GM18868 (cell line): ENCODE measurements at regions not wholly inside any gene's neighbourhood (a gene's known extent, or its start where the extent isn't known, plus 50 kb on each side); places are given as distances from the start of the nearest gene placed in this dataset.

Source experiments
- ATAC-seq: cut with Tn5 transposase; IDR thresholded peaks from one replicate; pipeline ENCODE4 v1.9.1; 2021; ENCODE audit warnings: mild to moderate bottlenecking, moderate library complexity; ENCODE audit not compliant: unreplicated experiment

DNA sequence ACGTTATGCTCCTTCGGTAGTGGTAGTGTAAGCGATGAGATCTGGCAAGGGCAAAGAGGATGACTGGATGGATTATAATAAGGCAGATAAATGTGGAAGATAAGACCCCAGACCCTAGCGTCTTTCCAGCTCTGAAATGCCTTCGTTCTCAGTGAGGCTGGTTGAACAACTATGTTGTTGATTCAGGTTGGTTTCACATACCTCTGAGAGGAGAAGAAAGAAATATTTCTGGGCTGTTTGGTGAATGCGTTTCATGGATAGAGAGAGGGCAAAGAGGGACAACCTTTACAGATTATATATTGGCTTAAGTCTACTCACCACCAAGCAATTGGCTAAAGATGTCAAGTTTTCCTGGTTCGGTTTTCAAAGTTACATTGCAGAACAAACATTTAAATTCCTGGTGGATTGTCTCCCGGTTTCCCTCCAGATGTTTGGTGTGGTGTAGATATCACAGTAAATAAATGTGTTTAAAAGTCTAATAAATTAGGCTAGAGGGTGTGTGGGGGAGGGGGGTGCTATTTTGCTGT, 190.1 kb upstream of the GLI2 start:
- ATAC-seq, result no peak

DNA sequence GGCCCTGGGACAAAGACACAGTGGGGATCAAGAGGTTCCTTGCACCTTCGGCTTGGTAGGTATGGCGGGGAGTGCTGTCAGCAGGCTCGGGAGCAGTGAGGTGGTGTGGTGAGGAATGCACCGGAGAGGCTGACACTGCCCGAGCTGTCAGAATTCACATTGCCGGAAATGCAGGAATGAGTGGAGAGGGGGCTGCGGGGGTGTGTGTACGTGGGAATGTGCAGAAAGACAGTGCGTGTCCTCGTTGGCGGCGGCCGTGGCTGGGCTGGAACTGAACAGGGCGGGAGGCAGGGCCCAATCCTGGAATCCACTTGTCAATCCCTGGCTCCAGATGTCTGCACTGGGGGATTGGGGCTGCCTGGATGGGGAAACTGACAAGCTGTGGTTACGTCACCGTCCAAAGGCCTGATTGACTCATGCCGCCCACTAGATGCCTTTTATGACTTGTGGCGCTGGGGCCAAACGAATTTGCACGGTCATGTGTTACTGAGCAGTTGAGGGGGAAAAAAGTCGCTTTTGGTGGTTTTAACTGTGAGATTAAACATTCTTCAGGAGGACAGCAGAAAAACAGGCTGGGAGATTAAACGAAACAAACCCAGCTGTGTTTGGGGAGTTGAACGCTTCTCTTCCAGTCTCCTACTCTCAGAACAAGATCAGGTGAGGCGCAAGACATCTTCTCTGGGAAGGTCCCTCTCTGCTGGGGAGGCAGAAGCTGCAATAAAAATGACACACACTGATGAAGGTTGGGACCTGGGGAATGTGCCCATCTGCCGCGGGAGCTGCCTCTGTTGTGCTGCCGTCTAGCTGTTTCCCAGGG, 189.4 kb upstream of the GLI2 start:
- ATAC-seq, result no peak

GRCh38 chr2:120546865-120547390, 188.7 kb upstream of the GLI2 start:
- no peak for ATAC-seq

DNA sequence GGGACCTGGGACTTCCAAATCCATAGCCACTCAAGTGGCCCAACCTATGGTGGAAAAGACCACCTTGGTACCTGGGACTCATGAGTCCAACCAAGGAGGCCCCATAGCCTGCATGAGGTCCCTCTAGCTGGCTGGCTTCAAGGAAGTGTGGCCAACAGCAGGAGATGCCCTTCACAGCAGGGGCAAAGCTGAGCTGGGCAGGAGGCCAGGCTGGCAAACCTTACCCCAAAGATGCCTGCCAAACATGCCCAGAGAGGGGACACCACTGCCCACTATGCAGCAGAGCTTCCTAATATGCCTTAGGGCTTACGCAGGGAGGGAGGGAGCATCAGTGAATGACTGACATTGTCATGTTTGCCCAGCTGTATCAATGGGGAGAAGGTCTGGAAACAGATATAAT, 188.0 kb upstream of the GLI2 start:
- ATAC-seq, result no peak

GRCh38 chr2:120548627-120549608, 186.8 kb upstream of the GLI2 start:
- ATAC-seq, result no peak

DNA sequence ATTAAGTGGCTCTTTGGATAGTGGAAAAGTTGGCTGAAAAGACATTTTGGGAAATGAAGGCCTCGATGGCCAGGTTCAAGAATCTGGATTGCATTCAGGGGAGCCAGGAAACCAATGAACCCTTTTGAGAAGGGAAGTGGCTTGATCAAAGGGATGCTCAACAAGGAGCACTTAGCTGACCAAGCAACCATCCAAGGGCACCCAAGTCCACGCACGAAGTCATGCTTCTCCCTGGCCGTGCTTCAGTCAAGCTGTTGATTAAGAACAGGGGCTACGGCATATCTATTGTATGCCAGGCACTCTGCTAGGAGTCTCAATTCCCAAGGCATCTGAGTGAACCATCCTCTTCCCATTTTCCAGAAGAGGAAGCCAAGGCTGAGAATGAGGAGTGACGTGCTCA, 185.8 kb upstream of the GLI2 start:
- ATAC-seq, result no peak

DNA sequence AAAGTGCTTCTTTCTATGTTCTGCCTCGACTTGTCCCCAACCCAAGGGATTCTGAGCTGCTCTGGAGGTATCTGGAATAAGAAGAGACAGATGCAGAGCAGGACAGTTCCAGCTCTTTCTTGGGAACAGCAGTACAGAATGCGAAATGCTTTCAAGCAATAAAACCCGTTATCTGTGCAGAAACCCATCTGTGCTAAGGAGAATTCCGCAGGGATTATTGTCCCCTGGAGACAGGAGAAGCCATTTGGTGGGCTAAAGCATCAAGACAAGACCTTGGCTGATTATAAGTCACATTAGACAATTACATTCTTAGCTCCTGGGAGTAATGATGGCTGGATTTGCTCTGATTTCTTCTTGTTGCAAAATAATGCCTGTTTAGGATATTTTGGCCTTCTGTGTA, 185.4 kb upstream of the GLI2 start:
- ATAC-seq, result no peak

GRCh38 chr2:120550893-120551446, 184.7 kb upstream of the GLI2 start:
- ATAC-seq, result no peak

DNA sequence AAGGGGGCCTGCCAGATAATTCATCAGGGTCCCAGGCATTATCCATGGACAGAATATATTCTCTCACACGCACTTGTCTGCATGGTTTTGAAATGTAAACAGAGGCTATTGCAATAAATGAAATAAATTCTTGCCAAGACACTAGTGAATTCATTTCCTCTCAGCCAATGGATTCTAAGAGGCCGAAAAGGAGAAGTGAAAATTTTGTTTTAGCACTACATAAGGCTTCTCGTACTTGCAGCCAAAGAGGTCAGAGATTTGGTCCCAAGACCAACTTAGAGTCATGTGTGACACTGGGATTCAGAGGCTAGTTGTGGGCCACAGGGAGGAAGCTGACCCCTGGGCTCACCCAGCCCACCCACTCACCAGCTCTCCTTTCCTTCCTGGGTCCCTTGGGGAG, 184.1 kb upstream of the GLI2 start:
- peak; percentile 76 for ATAC-seq

- ATAC-seq, result no peak
Measured at GRCh38 chr2:120552079-120552478, 183.6 kb upstream of the GLI2 start.

DNA sequence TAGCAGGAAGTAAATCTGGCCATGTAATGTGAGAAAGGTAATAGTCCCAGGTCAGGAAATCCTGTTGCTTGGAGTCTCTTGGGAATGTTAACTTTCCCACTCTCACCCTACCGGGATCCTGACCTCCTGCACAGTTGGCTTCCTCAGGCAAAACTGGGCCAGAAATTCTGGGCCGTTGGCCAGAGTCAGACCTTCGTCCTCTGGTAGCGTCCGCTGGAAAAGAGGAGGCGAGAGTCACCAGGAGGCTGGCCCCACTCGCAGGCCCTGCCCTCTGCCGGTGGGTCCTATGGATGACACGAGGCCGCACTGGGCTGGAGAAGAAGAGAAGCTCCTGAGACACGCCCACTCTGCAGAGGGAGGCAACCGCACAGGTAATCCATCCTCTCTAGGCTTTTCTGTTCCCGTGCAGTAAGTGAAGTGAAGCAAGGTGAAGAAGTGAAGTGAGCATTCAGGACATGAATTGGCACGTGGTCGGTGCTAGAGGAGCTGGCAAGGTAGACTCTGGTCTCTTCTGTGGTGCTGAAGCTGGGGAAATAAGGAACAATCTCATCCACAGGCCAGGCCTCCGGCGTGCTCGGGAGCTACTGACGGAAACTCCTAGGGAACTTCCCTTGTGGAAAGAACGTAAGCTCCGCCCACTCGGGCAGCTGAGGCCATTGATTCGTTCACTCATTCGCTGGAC, 182.7 kb upstream of the GLI2 start:
- no peak for ATAC-seq

DNA sequence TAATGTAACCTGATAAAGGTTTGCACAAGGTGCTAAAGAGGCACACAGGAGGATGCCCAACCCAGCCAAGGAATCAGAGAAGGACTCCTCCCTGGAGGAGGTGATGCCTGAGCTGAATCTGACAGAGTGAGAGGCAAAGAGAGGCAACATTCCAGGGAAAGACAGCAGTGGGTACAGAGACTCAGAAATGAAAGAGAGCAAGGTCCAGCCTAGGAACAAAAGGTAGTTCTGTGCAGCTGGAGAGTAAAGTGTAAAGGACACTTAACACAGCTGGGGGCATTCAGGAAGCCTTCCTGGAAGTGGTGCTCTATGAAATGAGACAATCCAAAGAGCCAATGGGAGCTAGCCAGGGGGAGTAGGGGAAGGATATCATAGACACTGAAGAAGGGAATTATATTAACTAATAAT, 181.0 kb upstream of the GLI2 start:
- ATAC-seq, result no peak

DNA sequence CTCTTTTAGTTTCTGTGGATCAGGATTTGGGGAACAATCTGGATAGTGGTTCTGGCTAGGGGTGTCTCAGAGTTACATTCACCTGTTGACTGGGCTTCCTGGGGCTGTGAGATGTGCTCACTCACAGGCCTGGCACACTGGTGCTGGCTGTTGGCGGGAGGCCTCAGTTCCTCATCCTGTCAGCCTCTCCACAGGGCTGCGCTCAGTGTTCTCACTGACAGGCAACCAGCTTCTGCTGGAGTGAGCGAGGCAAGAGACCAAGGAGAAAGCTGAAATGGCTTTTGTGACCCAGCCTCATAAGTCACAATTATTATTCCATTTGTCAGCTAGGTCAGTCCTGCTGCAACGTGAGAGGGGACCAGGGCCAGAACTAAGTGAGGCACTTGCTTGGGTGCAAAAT, 180.6 kb upstream of the GLI2 start:
- ATAC-seq, result no peak

DNA sequence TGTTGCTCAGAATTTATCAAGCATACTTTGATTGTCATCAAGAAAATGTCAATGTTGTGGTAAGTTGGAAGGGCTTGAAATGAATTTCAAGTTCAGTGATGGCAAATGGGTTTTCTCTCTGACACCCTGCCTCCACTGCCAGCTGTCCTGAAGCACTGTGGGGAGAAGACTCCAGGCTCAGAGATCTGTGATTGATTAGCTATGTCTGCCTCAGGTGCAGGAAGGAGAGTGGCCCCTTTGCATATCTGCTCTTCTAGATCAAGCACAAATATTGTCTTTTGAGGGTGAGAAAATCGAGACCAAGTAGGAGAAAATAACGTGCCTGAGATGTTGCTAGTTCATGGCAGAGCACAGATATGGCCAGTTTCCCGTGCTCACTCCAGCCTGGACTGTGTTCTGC, 178.8 kb upstream of the GLI2 start:
- no peak for ATAC-seq

DNA sequence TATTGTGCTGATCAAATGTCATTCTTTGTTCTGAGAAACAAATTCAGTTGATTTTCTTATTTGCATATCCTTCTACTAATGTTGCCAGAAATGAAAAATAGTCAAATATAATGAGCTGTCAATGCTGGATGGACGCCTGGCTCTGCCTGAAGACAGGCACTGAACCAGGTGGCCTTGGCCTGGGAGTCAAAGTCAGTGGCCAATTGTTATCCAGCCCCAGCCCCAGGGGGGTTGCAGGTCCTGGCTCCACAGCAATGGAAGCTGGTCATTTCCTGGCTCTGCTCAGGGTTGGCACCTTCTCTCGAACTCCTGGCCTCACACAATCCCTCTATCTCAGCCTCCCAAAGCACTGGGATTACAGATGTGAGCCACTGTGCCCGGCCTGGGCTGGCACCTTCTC, 176.8 kb upstream of the GLI2 start:
- no peak for ATAC-seq

DNA sequence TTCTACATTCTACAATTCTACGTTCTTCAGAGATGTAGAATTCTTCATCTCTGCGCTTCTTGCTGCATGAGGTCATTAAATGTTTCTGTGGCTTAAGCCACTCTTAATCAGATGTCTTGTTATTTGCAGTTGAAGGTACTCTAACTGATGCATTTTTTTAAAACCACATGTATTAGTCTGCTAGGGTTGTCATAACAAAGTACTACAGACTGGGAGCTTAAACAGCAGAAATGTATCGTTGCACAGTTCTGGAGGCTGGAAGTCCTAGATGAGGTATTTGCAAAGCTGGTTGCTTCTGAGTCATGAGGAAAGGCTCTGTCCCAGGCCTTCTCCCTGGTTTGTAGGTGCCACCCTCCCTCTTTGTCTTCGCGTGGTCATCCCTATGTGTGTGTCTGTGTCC, 176.3 kb upstream of the GLI2 start:
- ATAC-seq, result no peak

DNA sequence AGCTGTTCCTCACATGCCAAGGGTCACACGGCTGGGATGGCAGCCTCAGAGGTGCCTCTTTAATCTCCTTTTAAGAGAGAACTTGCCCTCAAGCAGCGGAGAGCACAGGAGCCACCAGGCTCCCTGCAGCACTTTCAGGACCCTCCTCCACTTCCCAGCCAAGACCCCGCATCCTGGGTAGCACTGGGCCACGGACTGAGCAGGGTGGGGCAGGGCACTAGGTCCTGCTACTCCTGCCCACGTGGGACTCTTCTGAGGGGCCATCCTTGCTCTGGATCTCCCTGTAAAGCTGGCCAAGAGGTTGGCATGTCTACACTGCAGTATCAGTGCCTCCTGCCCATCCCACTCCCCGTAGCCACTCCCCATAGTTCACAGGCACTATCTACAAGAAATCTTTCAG, 175.3 kb upstream of the GLI2 start:
- ATAC-seq, result no peak

- no peak for ATAC-seq
Measured at GRCh38 chr2:120561379-120562035, 174.2 kb upstream of the GLI2 start.

DNA sequence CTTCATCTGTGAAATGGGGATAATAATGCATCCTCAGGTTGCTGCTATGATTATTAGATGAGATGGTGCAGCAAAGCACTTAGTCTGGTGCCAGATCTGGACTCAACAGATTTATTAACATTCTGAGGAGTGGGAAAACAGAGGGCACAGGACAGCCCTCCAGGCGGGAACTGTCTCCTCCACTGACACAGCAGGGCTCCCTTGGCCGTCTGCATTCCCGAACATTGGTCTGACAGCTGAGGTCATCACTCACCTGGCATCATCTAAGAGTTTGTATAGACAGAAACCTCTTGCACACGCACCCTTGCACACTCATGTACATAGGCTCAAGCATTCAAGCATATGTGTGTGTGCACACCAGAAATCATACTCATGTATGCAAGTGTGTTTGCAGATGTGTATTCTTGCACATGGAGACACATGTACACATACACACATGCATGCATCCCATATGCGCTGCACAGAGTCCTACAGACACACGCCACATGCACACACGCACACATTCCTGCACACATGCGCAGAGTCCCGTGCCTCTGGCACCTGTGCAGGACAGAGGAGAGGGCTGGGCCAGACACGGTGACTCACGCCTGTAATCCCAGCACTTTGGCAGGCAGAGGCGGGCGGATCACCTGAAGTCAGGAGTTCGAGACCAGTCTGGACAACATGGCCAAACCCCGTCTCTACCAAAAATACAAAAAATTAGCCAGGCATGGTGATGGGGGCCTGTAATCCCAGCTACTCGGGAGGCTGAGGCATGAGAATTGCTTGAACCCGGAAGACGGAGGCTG, 173.3 kb upstream of the GLI2 start:
- ATAC-seq, result no peak
